ENCODE measurements at regions not wholly inside any gene's neighbourhood (a gene's known extent, or its start where the extent isn't known, plus 50 kb on each side); places are given as distances from the start of the nearest gene placed in this dataset.

GRCh38 chr6:14573267-14573666 is 455.7 kb downstream of the CD83 start:
- no peak for DNase-seq
- H3K9me3 ChIP-seq, result no peaks in the 10 kb centered on the region
- H3K27ac ChIP-seq, result no peak overlapping the region
- H3K36me3 ChIP-seq (ENCODE audit: low read depth, missing control alignments), result no peaks in the 10 kb centered on the region
- H3K4me1 ChIP-seq, result no peaks in the 10 kb centered on the region
- TF ChIP-seq, protein P1, sequence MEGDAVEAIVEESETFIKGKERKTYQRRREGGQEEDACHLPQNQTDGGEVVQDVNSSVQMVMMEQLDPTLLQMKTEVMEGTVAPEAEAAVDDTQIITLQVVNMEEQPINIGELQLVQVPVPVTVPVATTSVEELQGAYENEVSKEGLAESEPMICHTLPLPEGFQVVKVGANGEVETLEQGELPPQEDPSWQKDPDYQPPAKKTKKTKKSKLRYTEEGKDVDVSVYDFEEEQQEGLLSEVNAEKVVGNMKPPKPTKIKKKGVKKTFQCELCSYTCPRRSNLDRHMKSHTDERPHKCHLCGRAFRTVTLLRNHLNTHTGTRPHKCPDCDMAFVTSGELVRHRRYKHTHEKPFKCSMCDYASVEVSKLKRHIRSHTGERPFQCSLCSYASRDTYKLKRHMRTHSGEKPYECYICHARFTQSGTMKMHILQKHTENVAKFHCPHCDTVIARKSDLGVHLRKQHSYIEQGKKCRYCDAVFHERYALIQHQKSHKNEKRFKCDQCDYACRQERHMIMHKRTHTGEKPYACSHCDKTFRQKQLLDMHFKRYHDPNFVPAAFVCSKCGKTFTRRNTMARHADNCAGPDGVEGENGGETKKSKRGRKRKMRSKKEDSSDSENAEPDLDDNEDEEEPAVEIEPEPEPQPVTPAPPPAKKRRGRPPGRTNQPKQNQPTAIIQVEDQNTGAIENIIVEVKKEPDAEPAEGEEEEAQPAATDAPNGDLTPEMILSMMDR (IDR thresholded peaks at IDR 0.05), result no peak
- no peak for TF ChIP-seq POLR2A (IDR thresholded peaks at IDR 0.05)
- WGBS, 2 donors, result 88 to 95% methylated on average over 3 of the region's 3 CpGs
- no peaks in the 10 kb centered on the region for H3K27me3 ChIP-seq
- no peak overlapping the region for H3K4me3 ChIP-seq
- intact Hi-C loops (cut with DNase I; ENCODE audit: low total_unique reads), result no loop called here

DNA sequence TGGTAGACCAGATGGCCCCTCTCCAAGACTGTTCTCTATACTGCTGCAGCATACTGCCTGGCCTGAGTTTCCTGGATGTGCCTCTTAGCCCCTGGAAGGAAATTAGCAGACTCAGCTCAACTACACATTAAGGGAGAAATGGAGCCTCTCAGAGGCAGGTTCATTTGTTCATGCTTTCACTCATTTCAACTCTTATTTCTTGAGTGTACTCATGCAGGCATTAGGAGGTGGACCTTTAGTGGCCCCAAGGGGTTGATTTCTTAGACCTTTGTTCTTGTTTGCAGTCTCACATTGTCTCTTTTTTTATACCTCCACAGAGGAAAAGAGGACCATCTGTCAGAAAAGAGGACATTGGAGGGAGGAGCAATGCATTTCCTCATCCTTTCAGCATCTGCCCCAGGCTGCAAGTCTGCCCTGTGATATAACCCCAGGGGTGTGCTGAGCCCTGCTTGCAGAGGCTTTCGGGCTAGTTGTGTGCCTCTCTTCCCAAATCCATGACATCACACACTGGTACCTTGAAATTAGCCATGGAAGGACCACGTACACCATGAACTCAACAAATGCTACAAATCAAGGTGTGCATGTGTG is 456.2 kb downstream of the CD83 start:
- no peak overlapping the region for H3K4me3 ChIP-seq
- TF ChIP-seq, protein P1 (IDR thresholded peaks at IDR 0.05), result no peak
- no peak for TF ChIP-seq POLR2A (IDR thresholded peaks at IDR 0.05)
- no peak overlapping the region for H3K27ac ChIP-seq
- H3K36me3 ChIP-seq (ENCODE audit: low read depth, missing control alignments), result no peaks in the 10 kb centered on the region
- no peak for DNase-seq
- 95 to 100% methylated on average over 2 of the region's 2 CpGs for WGBS, 2 donors
- no peaks in the 10 kb centered on the region for H3K9me3 ChIP-seq
- intact Hi-C loops (cut with DNase I; ENCODE audit: low total_unique reads), result no loop called here
- H3K27me3 ChIP-seq, result no peaks in the 10 kb centered on the region
- H3K4me1 ChIP-seq, result no peaks in the 10 kb centered on the region

DNA sequence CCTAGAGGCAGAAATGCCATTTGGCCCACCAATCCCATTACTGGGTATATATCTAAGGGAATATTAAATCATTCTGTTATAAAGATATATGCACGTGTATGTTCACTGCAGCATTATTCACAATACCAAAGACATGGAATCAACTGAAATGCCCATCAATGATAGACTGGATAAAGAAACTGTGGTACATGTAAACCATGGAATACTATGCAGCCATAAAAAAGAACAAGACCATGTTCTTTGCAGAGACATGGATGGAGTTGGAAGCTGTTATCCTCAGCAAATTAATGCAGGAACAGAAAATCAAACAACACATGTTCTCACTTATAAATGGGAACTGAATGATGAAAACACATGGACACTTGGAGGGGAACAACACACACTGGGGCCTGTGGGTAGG is 458.4 kb downstream of the CD83 start:
- DNase-seq, result no peak
- intact Hi-C loops (cut with DNase I; ENCODE audit: low total_unique reads), result no loop called here
- Histone ChIP-seq H3K4me3 (no peak overlapping the region), H3K9me3 (no peaks in the 10 kb centered on the region), H3K27ac (no peak overlapping the region), H3K36me3 (ENCODE audit: low read depth, missing control alignments) (no peaks in the 10 kb centered on the region), H3K27me3 (no peaks in the 10 kb centered on the region), H3K4me1 (no peaks in the 10 kb centered on the region)
- TF ChIP-seq, protein P1 (IDR thresholded peaks at IDR 0.05), result no peak
- TF ChIP-seq POLR2A (IDR thresholded peaks at IDR 0.05), result no peak
- WGBS, 2 donors, result 93 to 95% methylated on average over 1 of the region's 1 CpG

GRCh38 chr6:14578994-14579393 is 461.4 kb downstream of the CD83 start:
- 47 to 67% methylated on average over 3 of the region's 3 CpGs for WGBS, 2 donors

GRCh38 chr6:14582749-14583148 is 465.2 kb downstream of the CD83 start:
- Histone ChIP-seq H3K4me1 (no peaks in the 10 kb centered on the region), H3K4me3 (no peak overlapping the region), H3K27ac (no peak overlapping the region), H3K27me3 (no peaks in the 10 kb centered on the region), H3K36me3 (ENCODE audit: low read depth, missing control alignments) (no peaks in the 10 kb centered on the region), H3K9me3 (no peaks in the 10 kb centered on the region)
- intact Hi-C loops (cut with DNase I; ENCODE audit: low total_unique reads), result no loop called here
- WGBS, 2 donors, result 88 to 93% methylated on average over 1 of the region's 1 CpG
- DNase-seq, result no peak
- TF ChIP-seq POLR2A (IDR thresholded peaks at IDR 0.05), result no peak
- TF ChIP-seq, protein P1 (IDR thresholded peaks at IDR 0.05), result no peak

More at GRCh38 chr6:14578994-14579393, 461.4 kb downstream of the CD83 start:
- no peak overlapping the region for H3K27ac ChIP-seq
- no peaks in the 10 kb centered on the region for H3K9me3 ChIP-seq
- H3K27me3 ChIP-seq, result no peaks in the 10 kb centered on the region
- TF ChIP-seq, protein P1 (IDR thresholded peaks at IDR 0.05), result no peak
- no peak for TF ChIP-seq POLR2A (IDR thresholded peaks at IDR 0.05)
- intact Hi-C loops (cut with DNase I; ENCODE audit: low total_unique reads), result no loop called here
- no peaks in the 10 kb centered on the region for H3K36me3 ChIP-seq (ENCODE audit: low read depth, missing control alignments)
- no peak overlapping the region for H3K4me3 ChIP-seq
- no peak for DNase-seq
- H3K4me1 ChIP-seq, result no peaks in the 10 kb centered on the region
